GM12864 (cell line): ENCODE measurements at regions not wholly inside any gene's neighbourhood (a gene's known extent, or its start where the extent isn't known, plus 50 kb on each side); places are given as distances from the start of the nearest gene placed in this dataset.

Source experiments
- DNase-seq: peaks from one replicate; pipeline ENCODE4 v3.0.0-alpha.2; 2011; ENCODE audit warnings: low read depth
- H3K4me3 ChIP-seq: 2 replicates; pipeline ENCODE4 v1.5.1; 2011; ENCODE audit warnings: mild to moderate bottlenecking, low read depth, low read length, control low read depth
- CTCF ChIP-seq: IDR thresholded peaks from 2 replicates; pipeline ENCODE4 v1.5.1; 2011; ENCODE audit warnings: low read depth, mild to moderate bottlenecking, moderate library complexity, low read length, control low read depth, inconsistent platforms; ENCODE audit errors: missing control alignments

- no peak for TF ChIP-seq CTCF
- H3K4me3 ChIP-seq: no peak overlapping the region
- no peak for DNase-seq
Measured at GRCh38 chr5:73299665-73300336, 126.8 kb downstream of the TMEM174 start.

GRCh38 chr5:73298772-73299630, 126.0 kb downstream of the TMEM174 start:
- TF ChIP-seq CTCF: peak; percentile 15
- no peak for DNase-seq
- no peak overlapping the region for H3K4me3 ChIP-seq

GRCh38 chr5:73298251-73298771, 125.3 kb downstream of the TMEM174 start:
- TF ChIP-seq CTCF: no peak
- DNase-seq: no peak
- no peak overlapping the region for H3K4me3 ChIP-seq

- DNase-seq: no peak
- TF ChIP-seq CTCF: no peak
- H3K4me3 ChIP-seq: no peak overlapping the region
Measured at GRCh38 chr5:73297430-73297829, 124.4 kb downstream of the TMEM174 start.

GRCh38 chr5:73296772-73297171, 123.8 kb downstream of the TMEM174 start:
- no peak for TF ChIP-seq CTCF
- DNase-seq: no peak
- no peak overlapping the region for H3K4me3 ChIP-seq

- no peak overlapping the region for H3K4me3 ChIP-seq
- DNase-seq: no peak
Measured at GRCh38 chr5:73295921-73296320, 122.9 kb downstream of the TMEM174 start.

More at GRCh38 chr5:73295921-73296320, 122.9 kb downstream of the TMEM174 start:
- TF ChIP-seq CTCF: no peak
